ENCODE measurements at regions not wholly inside any gene's neighbourhood (a gene's known extent, or its start where the extent isn't known, plus 50 kb on each side); places are given as distances from the start of the nearest gene placed in this dataset.

GRCh38 chr10:111836064-111836463 is 347.5 kb downstream of the GPAM start:
- no peak for DNase-seq

GRCh38 chr10:111836571-111836970 is 347.0 kb downstream of the GPAM start:
- no peak for DNase-seq

DNA sequence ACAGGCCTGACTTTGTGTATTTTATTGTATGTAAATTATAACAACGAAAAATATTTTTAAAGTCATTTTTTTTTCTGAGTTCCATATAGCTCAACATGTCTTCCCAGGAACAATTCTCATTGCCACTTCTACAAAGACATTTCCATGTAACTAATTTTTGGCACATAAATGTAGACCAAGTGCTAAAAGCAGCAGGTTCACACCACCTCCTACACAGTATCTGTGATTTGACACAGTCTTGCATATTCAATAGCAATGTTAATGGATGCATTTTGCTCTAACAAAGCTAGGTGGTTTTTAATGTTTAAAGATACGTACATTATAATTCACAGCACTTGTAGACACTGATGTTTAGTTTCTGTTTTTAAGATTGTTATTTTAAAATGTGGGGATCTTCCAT is 346.5 kb downstream of the GPAM start:
- DNase-seq, result no peak

DNA sequence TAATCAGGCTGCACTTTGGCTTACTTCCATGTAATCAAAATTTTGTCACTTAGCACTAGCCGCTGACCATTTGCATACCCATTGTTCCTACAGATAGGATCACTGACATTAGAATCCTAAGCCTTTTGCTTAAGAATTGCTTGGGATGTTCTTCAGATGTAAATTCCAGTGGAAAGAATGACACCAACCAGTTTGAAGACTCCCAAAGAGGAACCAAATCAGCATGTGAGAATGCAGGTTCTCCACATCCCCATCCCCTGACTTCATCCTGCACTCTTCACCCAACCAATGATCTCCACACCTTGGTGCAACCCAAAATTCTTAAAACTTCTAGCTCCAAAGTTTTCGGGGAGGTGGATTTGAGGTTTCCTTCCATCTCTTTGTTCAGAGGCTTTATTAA is 345.6 kb downstream of the GPAM start:
- DNase-seq, result no peak

- DNase-seq, result no peak
Observed at GRCh38 chr10:111840546-111840945, 343.0 kb downstream of the GPAM start.

DNA sequence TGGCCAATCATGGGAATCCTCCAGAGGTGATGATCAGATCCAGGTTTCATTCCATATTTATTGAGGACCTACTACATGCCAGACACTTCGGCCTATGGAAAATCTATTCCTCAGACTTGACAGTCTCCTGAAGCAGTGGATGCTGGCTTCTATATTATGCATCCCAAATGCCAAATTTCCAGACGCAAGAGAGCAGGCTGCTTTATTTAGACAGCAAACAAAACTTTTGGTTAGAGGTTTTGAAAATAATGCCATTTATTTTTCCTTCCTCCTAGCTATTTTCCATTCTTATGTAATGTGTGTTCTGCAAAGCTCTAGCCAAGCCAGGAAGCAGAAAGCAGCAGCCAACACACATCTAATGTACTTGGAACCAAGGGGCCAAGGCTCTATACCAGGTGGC is 330.8 kb downstream of the GPAM start:
- DNase-seq, result no peak

GRCh38 chr10:111856631-111857030 is 326.9 kb downstream of the GPAM start:
- DNase-seq, result no peak

DNA sequence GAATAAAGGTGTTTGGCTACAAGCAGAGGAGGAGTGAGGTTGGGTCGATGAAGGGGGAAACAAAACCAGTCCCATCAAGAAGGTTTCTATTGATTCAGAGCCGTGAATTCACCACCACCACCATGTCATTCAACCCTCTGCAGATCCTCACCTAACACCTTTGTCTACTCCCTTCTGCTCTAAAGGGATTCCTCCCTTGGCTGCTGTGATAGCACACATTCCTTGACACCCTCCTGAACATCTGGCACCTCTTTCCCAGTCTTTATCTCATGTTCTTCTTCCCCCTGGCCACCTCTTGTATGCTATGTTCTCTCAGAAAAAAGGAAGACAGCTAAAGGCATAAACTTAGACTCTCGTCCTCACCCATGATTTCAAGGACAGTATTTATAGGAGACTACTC is 318.0 kb downstream of the GPAM start:
- no peak for DNase-seq

GRCh38 chr10:111871458-111871857 is 312.1 kb downstream of the GPAM start:
- DNase-seq, result no peak

GRCh38 chr10:111872591-111872990 is 311.0 kb downstream of the GPAM start:
- no peak for DNase-seq

DNA sequence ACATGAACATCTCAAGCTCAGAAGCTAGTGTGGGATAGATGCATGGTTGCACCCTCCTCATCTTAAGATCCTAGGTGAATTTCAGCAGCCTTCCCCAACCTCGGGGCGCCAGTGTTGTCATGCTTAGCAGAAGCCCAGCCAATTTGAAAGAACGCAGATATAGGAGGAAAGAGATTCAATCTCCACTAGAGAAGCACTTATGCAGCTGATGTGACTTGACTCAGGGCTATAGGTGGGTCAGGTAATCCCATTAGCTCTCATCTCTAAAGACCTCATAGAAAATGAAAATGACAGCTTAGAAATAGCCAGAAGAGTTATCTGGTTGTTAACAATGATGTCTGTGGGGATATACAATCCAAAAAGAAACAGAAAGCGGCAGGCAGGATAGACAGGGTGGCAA is 310.5 kb downstream of the GPAM start:
- no peak for DNase-seq

- DNase-seq, result no peak
Observed at GRCh38 chr10:111873621-111874135, 309.9 kb downstream of the GPAM start.

DNA sequence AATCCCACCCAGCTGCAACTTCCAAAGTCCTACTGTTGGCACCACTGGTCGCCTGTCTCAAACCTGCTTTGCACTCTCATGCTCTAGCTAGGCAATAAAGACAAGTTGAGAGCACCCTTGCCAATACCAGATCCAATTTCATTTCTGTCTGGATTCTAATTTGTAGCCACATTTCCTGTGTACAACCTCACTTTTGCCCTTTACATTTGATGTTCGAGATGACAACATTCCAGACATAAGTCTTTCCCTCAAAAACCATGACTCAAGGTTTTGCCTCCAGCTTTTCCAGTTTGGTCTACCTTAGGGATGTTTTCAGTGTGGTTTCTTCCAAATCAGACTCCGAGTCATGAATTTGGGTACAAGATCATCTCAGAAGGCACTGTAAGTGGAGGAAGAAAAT is 309.0 kb downstream of the GPAM start:
- no peak for DNase-seq

GRCh38 chr10:111875725-111876124 is 307.8 kb downstream of the GPAM start:
- DNase-seq, result no peak

- DNase-seq, result no peak
Observed at GRCh38 chr10:111877258-111877657, 306.3 kb downstream of the GPAM start.

- no peak for DNase-seq
Observed at GRCh38 chr10:111879969-111880368, 303.6 kb downstream of the GPAM start.

- no peak for DNase-seq
Observed at GRCh38 chr10:111885046-111885445, 298.5 kb downstream of the GPAM start.

DNA sequence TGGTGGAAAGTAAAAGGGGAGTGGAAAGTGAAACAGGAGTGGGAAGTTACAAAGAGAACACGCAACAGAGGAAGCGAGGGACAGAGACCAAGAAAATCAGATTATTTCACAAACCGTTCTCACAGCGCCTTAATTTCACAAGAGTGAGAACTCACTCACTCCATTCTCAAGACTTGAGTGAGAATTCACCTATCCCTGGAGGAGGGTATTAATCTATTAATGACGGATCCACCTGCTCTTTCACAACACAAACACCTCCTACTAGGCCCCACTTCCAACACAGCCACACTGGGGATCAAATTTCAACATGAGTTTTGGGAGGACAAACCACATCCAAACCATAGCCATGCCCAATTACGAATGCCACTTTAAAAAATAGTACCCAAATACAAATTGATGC is 297.6 kb downstream of the GPAM start:
- DNase-seq, result no peak

GRCh38 chr10:111887266-111887665 is 296.3 kb downstream of the GPAM start:
- DNase-seq, result no peak

- no peak for DNase-seq
Observed at GRCh38 chr10:111890046-111890445, 293.5 kb downstream of the GPAM start.

DNA sequence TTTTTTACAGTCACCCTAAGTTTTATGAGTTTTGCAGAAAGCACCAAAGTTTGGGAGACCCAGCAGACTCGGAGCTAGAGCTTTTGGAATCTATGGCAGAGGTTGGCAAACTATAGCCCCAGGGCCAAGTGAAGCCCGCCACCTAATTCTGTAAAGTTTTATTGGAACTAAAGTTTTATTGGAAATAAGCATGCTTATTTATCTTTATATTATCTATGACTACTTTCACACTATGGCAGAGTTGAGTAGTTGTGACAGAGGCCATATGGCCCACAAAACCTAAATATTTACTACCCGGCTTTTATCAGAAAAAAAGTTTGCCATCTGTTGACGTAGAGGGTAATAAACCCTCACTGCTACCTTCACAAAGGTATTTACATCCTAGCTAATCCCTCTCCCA is 267.6 kb downstream of the GPAM start:
- DNase-seq, result no peak

GRCh38 chr10:111921821-111922220 is 261.7 kb downstream of the GPAM start:
- no peak for DNase-seq

DNA sequence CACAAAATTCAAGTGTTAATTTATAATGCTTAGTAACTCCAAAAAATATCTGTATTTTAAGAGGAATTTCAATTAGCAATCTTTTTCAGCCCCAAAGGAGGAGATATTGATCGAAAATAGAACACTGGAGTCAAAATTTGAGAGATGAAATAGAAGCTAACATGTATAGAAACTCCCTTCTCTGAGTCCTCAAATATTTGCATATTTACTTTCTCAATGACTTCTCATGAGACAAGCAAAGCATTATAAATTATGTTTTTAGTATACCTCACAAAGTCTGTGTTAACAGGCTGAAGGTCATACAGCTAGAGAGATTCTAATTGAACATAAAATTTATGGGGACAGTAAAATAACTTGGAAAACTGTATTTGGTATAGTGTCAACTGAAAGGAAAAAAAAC is 260.5 kb downstream of the GPAM start:
- DNase-seq, result no peak

DNA sequence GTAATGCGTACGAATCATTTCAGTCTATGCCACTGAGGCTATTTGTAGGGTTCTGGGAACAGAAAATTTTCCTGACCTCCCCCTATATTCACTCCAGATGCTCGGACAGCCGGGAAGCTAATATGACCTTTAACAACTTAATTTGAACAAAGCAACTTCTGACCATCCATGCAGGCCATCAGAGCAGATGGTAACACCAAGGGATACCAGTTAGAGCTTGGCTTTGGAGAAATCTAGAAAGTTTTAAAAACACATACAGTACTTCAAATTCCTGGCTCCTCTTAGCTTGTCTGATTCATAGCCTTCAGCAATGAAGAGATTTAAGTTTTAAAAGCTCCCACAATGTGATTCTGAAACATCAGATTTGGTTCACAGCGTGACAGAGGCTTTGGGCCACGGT is 257.3 kb downstream of the GPAM start:
- no peak for DNase-seq

GRCh38 chr10:111933937-111934336 is 249.6 kb downstream of the GPAM start:
- DNase-seq, result no peak

GRCh38 chr10:111934931-111935330 is 248.6 kb downstream of the GPAM start:
- DNase-seq, result no peak
